ENCODE measurements at regions not wholly inside any gene's neighbourhood (a gene's known extent, or its start where the extent isn't known, plus 50 kb on each side); places are given as distances from the start of the nearest gene placed in this dataset.

DNA sequence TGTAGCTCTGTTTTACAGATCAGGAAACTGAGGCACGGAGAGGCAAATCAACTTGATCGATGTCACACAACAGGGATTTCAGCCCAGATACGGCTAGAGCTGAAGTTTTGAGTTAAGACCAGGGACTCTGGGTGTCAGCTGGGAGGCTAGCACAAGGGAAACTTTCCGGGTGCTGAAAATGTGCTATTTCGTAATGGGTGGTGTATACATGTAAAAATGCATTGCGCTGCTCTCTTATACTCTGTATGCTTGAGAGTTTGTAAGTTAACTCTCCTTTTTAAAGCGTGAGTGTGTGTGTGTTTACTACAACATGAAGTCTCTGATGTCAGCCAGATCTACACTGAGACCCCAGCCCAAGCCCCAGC lies 227.6 kb downstream of the MN1 start:
- 89 to 96% methylated on average over 5 to 6 of the region's 7 CpGs for WGBS, 2 experiments (ENCODE audit: insufficient coverage in 2 of 2)
- H3K27ac ChIP-seq (ENCODE audit: low read depth, low read length, severe bottlenecking), result no peak overlapping the region
- H3K4me1 ChIP-seq (ENCODE audit: control insufficient read depth, insufficient read depth, low read length, poor library complexity, severe bottlenecking), result peaks cover 10% of the 10 kb centered on the region
- no peaks in the 10 kb centered on the region for H3K36me3 ChIP-seq (ENCODE audit: control insufficient read depth, insufficient read depth, low read length)
- H3K4me3 ChIP-seq (ENCODE audit: extremely low read depth, insufficient read depth, low read length, poor library complexity, severe bottlenecking), result no peak overlapping the region
- peaks cover 3% of the 10 kb centered on the region for H3K9me3 ChIP-seq (ENCODE audit: control insufficient read depth, low read length)

DNA sequence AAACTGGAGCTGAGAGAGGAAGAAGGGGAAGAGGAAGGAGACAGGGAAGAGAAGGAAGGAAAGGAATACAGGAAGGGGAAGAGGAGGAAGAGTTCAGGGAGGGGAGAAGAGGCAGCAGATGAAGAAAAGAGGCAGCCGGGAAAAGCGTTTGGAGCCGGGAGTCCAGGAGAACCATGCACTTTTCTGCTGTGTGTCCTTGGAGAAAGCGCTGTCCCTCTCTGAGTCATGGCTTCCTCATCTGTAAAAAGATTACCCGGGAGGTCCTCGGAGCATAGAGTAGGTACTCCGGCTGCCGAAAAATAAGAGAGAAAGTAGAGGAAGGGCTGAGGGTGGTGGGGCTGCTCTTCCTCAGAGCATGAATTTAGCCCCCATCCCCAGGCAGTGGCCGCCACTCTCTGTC lies 226.9 kb downstream of the MN1 start:
- Histone ChIP-seq H3K4me3 (ENCODE audit: extremely low read depth, insufficient read depth, low read length, poor library complexity, severe bottlenecking) (no peak overlapping the region), H3K36me3 (ENCODE audit: control insufficient read depth, insufficient read depth, low read length) (no peaks in the 10 kb centered on the region), H3K4me1 (ENCODE audit: control insufficient read depth, insufficient read depth, low read length, poor library complexity, severe bottlenecking) (peaks cover 10% of the 10 kb centered on the region), H3K27ac (ENCODE audit: low read depth, low read length, severe bottlenecking) (no peak overlapping the region), H3K9me3 (ENCODE audit: control insufficient read depth, low read length) (peaks cover 3% of the 10 kb centered on the region)
- 96 to 97% methylated on average over 6 of the region's 9 CpGs for WGBS, 2 experiments (ENCODE audit: insufficient coverage in 2 of 2)

DNA sequence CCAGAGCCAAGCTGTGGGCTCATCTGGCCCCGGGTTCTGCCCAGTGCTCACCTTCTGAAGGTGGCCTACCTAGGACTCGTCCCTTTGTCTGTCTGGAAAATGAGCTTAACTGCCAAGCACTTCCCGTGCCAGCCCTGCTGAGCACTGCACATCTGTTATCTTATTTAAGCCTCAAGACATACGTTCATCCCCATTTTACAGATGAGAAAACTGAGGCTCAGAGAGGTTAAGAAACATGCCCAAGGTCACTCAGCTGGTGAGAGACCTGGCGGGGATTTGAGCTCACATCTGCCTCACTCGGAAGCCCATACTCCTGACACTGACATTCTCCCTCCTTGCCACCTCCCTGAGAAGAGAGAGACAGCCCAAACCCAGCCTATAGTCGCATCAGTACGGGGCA lies 226.2 kb downstream of the MN1 start:
- H3K36me3 ChIP-seq (ENCODE audit: control insufficient read depth, insufficient read depth, low read length), result no peaks in the 10 kb centered on the region
- 79 to 91% methylated on average over 5 of the region's 8 CpGs for WGBS, 2 experiments (ENCODE audit: insufficient coverage in 2 of 2)
- H3K4me3 ChIP-seq (ENCODE audit: extremely low read depth, insufficient read depth, low read length, poor library complexity, severe bottlenecking), result no peak overlapping the region
- peaks cover 3% of the 10 kb centered on the region for H3K9me3 ChIP-seq (ENCODE audit: control insufficient read depth, low read length)
- H3K27ac ChIP-seq (ENCODE audit: low read depth, low read length, severe bottlenecking), result no peak overlapping the region
- peaks cover 10% of the 10 kb centered on the region for H3K4me1 ChIP-seq (ENCODE audit: control insufficient read depth, insufficient read depth, low read length, poor library complexity, severe bottlenecking)

DNA sequence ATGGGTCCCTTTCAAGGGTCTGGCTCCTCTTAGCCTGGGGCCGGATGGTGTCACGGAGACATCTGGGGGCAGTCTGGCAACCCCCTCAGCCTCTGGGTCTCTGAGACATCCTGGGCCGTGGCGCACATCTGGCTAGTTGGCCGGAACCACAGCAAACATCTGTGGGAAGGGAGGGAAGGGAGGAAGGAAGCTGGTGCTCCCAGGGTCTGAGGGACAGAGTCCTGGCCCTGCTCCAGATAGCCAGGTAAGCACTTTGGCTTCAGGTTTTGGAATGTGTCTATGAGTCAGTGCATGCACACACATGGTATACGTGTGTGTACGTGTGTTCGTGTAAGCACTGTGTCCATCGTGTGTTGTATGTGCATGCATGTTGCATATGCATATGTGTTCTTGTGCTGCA lies 225.1 kb downstream of the MN1 start:
- Histone ChIP-seq H3K9me3 (ENCODE audit: control insufficient read depth, low read length) (peaks cover 3% of the 10 kb centered on the region), H3K36me3 (ENCODE audit: control insufficient read depth, insufficient read depth, low read length) (no peaks in the 10 kb centered on the region), H3K27ac (ENCODE audit: low read depth, low read length, severe bottlenecking) (no peak overlapping the region), H3K4me1 (ENCODE audit: control insufficient read depth, insufficient read depth, low read length, poor library complexity, severe bottlenecking) (peaks cover 10% of the 10 kb centered on the region), H3K4me3 (ENCODE audit: extremely low read depth, insufficient read depth, low read length, poor library complexity, severe bottlenecking) (no peak overlapping the region)
- 90 to 97% methylated on average over 9 of the region's 9 CpGs for WGBS, 2 experiments (ENCODE audit: insufficient coverage in 2 of 2)

DNA sequence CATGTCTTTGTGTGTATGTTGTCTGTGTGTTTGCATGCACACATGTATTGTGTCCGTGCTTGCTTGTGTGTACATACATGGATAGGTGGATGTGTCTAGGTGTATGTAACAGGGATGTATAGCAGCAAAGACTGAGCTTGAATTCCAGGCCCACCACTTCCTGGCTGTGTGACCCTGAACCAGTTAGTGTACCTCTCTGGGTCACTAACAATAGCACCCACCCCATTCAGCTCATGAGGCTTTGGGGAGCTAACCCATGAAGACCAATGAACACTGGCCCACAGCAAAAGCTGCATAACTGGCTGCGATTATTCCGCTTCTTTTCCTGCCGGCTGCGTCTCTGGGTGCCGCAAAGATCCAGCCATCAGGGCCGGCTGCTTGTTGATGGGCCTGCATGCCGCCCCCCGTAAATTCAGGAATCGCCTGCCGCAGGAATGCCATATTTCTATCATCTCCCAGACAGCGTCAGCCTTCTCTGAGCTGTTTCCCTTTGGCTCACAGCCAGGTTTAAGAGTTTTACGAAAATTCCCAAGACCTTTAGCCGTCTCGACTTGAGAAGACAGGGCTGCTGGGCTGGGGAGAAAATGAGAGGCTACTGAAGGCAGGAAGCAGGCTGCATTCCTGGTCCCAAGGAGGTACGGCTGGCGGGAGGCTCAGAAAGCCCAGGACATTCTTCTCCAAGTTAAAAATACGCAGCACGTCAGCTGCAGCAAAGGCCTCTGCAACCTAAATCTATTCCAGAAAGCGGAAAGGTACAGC lies 224.6 kb downstream of the MN1 start:
- WGBS, 2 experiments (ENCODE audit: insufficient coverage in 2 of 2), result 76 to 84% methylated on average over 19 of the region's 20 CpGs
- Histone ChIP-seq H3K27ac (ENCODE audit: low read depth, low read length, severe bottlenecking) (peak overlapping the region; percentile 41), H3K9me3 (ENCODE audit: control insufficient read depth, low read length) (peaks cover 3% of the 10 kb centered on the region), H3K4me3 (ENCODE audit: extremely low read depth, insufficient read depth, low read length, poor library complexity, severe bottlenecking) (no peak overlapping the region), H3K4me1 (ENCODE audit: control insufficient read depth, insufficient read depth, low read length, poor library complexity, severe bottlenecking) (peaks cover 10% of the 10 kb centered on the region), H3K36me3 (ENCODE audit: control insufficient read depth, insufficient read depth, low read length) (no peaks in the 10 kb centered on the region)

DNA sequence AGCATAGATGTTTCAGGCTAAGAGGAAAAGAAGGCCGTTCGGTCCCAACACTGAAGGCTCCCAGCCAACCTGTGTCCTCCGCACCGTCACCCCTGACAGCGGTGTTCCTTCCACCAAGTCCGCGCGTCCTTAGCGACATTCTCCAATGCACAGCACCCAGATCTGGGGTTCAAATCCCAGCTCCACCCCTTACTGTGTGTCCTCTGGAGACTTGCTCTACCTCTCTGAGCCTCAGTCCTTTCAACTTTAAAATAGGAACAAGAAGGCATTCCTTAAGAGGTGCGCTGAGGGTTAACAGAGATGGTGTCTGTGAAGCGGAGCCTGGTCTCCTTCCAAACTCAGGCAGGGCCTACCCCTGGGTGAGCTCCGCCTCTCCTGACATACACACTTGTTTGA lies 224.0 kb downstream of the MN1 start:
- Histone ChIP-seq H3K9me3 (ENCODE audit: control insufficient read depth, low read length) (no peaks in the 10 kb centered on the region), H3K4me3 (ENCODE audit: extremely low read depth, insufficient read depth, low read length, poor library complexity, severe bottlenecking) (no peak overlapping the region), H3K27ac (ENCODE audit: low read depth, low read length, severe bottlenecking) (peak overlapping the region; percentile 41), H3K36me3 (ENCODE audit: control insufficient read depth, insufficient read depth, low read length) (no peaks in the 10 kb centered on the region), H3K4me1 (ENCODE audit: control insufficient read depth, insufficient read depth, low read length, poor library complexity, severe bottlenecking) (peaks cover 10% of the 10 kb centered on the region)
- 87 to 94% methylated on average over 12 of the region's 12 CpGs for WGBS, 2 experiments (ENCODE audit: insufficient coverage in 2 of 2)

DNA sequence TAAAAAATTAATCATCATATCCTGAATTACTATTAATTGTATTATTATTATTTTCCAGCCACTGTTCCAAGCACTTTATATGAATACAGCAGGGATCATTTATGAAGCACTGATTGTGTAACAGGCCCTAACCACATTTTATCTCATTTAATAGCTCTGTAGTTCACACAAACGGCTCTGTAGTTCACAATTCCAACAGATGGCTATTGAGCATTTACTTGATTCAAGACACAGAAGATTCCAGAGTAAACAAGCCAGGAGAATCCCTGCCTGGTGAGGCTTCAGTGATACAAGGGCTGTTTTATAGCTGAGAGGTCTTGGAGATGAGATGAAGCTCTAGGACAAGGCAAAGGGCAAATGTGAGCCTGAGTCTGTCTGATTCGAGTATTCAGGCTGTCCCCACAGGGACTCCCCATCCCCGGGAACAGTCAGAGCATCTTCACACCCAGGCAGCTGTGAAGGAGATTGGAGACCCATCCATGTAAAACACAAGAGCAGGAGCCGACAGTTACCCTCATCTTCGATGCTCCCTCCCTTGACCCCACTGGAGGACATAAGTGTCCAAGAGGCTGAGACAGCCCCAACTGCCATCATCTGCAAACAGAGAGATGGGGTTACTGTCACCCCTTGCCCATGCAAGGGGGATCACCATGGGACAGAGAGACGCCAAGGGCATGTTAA lies 222.5 kb downstream of the MN1 start:
- no peaks in the 10 kb centered on the region for H3K36me3 ChIP-seq (ENCODE audit: control insufficient read depth, insufficient read depth, low read length)
- 87 to 89% methylated on average over 6 of the region's 6 CpGs for WGBS, 2 experiments (ENCODE audit: insufficient coverage in 2 of 2)

DNA sequence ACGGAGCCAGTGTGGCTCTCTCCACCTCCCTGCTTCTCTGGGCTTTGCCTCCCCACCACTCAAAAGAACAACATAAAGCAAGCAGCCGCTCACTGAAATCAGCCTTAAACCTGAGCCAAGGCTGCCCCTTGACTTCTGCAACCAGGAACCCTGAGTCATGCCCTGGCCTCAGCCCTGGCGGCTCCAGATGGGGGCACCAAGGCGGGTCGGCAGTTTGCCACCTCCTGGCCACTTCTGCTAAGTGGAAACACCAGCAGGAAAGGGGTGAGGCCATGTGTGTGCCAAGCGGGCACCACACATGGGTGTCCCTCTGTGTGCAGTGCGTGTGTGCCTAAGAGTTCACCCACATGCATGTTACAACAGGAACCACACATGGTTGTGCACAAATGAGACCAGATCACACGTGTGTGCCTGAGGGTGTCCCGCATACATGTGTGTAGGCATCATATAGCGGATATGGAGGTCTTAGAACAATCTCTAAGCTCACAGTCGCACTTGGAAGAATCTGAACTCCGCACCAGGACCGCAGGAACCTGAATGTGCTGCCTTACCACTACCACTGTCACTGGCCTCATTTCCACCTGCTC lies 221.2 kb downstream of the MN1 start:
- Histone ChIP-seq H3K27ac (ENCODE audit: low read depth, low read length, severe bottlenecking) (no peak overlapping the region), H3K4me3 (ENCODE audit: extremely low read depth, insufficient read depth, low read length, poor library complexity, severe bottlenecking) (no peak overlapping the region), H3K36me3 (ENCODE audit: control insufficient read depth, insufficient read depth, low read length) (no peaks in the 10 kb centered on the region), H3K4me1 (ENCODE audit: control insufficient read depth, insufficient read depth, low read length, poor library complexity, severe bottlenecking) (peaks cover 16% of the 10 kb centered on the region), H3K9me3 (ENCODE audit: control insufficient read depth, low read length) (no peaks in the 10 kb centered on the region)
- WGBS, 2 experiments (ENCODE audit: insufficient coverage in 2 of 2), result 89 to 93% methylated on average over 11 of the region's 13 CpGs

More for the DNA sequence above, 222.5 kb downstream of the MN1 start:
- H3K4me1 ChIP-seq (ENCODE audit: control insufficient read depth, insufficient read depth, low read length, poor library complexity, severe bottlenecking), result peaks cover 10% of the 10 kb centered on the region
- H3K4me3 ChIP-seq (ENCODE audit: extremely low read depth, insufficient read depth, low read length, poor library complexity, severe bottlenecking), result no peak overlapping the region
- H3K27ac ChIP-seq (ENCODE audit: low read depth, low read length, severe bottlenecking), result no peak overlapping the region
- no peaks in the 10 kb centered on the region for H3K9me3 ChIP-seq (ENCODE audit: control insufficient read depth, low read length)

DNA sequence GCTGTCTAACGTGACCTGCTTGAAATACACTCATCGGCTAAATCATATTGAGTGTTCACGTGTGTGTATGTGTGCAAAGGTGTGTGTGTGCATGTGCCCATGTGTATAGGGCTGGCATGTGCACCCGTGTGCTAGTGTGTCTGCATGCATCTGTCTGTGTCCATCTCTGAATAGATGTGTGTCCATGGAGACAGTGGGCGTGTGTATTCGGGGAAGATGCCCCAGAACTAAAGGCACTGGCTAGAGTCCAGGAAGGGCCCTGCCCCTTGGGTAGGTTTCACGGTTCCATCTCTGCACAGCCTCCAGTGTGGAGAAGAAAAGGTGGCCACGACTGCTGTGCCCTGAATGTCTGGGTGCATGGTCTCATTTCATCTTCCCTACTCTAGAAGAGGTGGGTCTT lies 220.3 kb downstream of the MN1 start:
- no peak overlapping the region for H3K4me3 ChIP-seq (ENCODE audit: extremely low read depth, insufficient read depth, low read length, poor library complexity, severe bottlenecking)
- WGBS, 2 experiments (ENCODE audit: insufficient coverage in 2 of 2), result 85 to 93% methylated on average over 7 of the region's 8 CpGs
- H3K36me3 ChIP-seq (ENCODE audit: control insufficient read depth, insufficient read depth, low read length), result no peaks in the 10 kb centered on the region
- H3K9me3 ChIP-seq (ENCODE audit: control insufficient read depth, low read length), result no peaks in the 10 kb centered on the region
- H3K4me1 ChIP-seq (ENCODE audit: control insufficient read depth, insufficient read depth, low read length, poor library complexity, severe bottlenecking), result peaks cover 14% of the 10 kb centered on the region
- H3K27ac ChIP-seq (ENCODE audit: low read depth, low read length, severe bottlenecking), result no peak overlapping the region

DNA sequence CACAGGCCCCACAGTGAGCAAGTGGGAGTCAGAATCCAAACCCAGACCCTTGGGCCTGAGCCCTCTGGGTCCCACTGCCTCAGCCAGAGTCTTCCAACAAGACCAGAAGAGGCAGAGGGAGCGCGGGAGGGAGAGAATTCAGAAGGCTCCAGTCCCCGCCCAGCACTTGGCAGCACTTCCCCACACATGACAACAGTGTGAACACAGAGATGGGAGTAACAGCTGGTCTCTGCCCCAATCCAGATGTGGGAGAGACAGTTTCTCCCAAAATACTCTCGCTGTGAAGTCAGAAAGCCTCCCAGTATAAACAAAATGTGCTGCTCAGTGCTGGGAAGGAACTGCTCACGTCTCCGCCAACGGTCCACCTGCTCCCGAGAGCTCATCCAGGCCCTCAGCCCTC lies 219.9 kb downstream of the MN1 start:
- WGBS, 2 experiments (ENCODE audit: insufficient coverage in 2 of 2), result 93 to 94% methylated on average over 8 of the region's 8 CpGs
- no peaks in the 10 kb centered on the region for H3K9me3 ChIP-seq (ENCODE audit: control insufficient read depth, low read length)
- H3K4me3 ChIP-seq (ENCODE audit: extremely low read depth, insufficient read depth, low read length, poor library complexity, severe bottlenecking), result no peak overlapping the region
- no peak overlapping the region for H3K27ac ChIP-seq (ENCODE audit: low read depth, low read length, severe bottlenecking)
- H3K4me1 ChIP-seq (ENCODE audit: control insufficient read depth, insufficient read depth, low read length, poor library complexity, severe bottlenecking), result peaks cover 11% of the 10 kb centered on the region
- H3K36me3 ChIP-seq (ENCODE audit: control insufficient read depth, insufficient read depth, low read length), result no peaks in the 10 kb centered on the region

DNA sequence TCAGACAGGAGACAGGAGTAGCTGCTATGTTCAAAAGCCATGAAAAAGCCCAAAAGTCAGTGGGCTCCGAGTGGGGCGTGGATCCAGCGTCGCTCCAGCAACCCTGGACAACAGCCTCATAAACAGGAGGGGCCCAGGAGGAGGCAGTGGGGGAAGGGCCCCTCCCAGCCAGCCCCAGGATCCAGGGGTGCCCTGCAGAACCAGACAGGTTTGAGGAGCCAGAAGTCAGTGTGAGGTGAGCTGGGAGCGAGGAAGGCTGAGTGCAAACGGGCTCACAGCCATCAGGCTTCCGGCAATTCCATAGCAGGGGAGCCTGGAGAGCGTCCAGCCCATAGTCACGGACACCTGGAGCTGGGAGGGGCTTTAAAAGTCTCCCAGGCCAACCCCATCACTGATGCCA lies 217.7 kb downstream of the MN1 start:
- Histone ChIP-seq H3K9me3 (ENCODE audit: control insufficient read depth, low read length) (no peaks in the 10 kb centered on the region), H3K4me3 (ENCODE audit: extremely low read depth, insufficient read depth, low read length, poor library complexity, severe bottlenecking) (no peak overlapping the region), H3K4me1 (ENCODE audit: control insufficient read depth, insufficient read depth, low read length, poor library complexity, severe bottlenecking) (peaks cover 6% of the 10 kb centered on the region), H3K27ac (ENCODE audit: low read depth, low read length, severe bottlenecking) (no peak overlapping the region), H3K36me3 (ENCODE audit: control insufficient read depth, insufficient read depth, low read length) (no peaks in the 10 kb centered on the region)
- WGBS, 2 experiments (ENCODE audit: insufficient coverage in 2 of 2), result 82 to 91% methylated on average over 8 to 9 of the region's 9 CpGs
